OCI-LY1 (cell line): ENCODE measurements at regions not wholly inside any gene's neighbourhood (a gene's known extent, or its start where the extent isn't known, plus 50 kb on each side); places are given as distances from the start of the nearest gene placed in this dataset.

Experiments used
- H2AFZ ChIP-seq: fragments of 200-600 bp; sonication (generic), shearing (Covaris generic); 2 replicates; pipeline ENCODE4 v1.6.0; 2014; ENCODE audit warnings: antibody characterized with exemption, mild to moderate bottlenecking, low read length
- H3F3A ChIP-seq: fragments of 200-600 bp; sonication (generic), shearing (Covaris generic); 2 replicates; pipeline ENCODE4 v1.6.0; 2014; ENCODE audit warnings: mild to moderate bottlenecking, antibody characterized with exemption, low read length, moderate library complexity; ENCODE audit not compliant: insufficient read depth
- H3K27ac ChIP-seq: fragments of 200-600 bp; sonication (generic); 2 replicates; pipeline ENCODE4 v1.5.1; 2014; ENCODE audit warnings: low read length, mixed run types, mild to moderate bottlenecking, low read depth; ENCODE audit not compliant: poor library complexity, severe bottlenecking
- H3K27me3 ChIP-seq: fragments of 200-600 bp; sonication (generic); 2 replicates; pipeline ENCODE4 v1.6.0; 2014; ENCODE audit warnings: antibody characterized with exemption, mild to moderate bottlenecking, low read length, moderate library complexity; ENCODE audit not compliant: insufficient read depth
- H3K36me3 ChIP-seq: fragments of 200-600 bp; sonication (generic); 2 replicates; pipeline ENCODE4 v1.6.1; 2014; ENCODE audit warnings: mild to moderate bottlenecking, antibody characterized with exemption, low read length, moderate library complexity, mixed read lengths; ENCODE audit not compliant: insufficient read depth
- H3K4me1 ChIP-seq: fragments of 200-600 bp; sonication (generic); 2 replicates; pipeline ENCODE4 v1.5.1; 2014; ENCODE audit warnings: mild to moderate bottlenecking, low read length, moderate library complexity; ENCODE audit not compliant: insufficient read depth, severe bottlenecking
- H3K4me2 ChIP-seq: fragments of 200-600 bp; sonication (generic), shearing (Covaris generic); 2 replicates; pipeline ENCODE4 v1.6.1; 2014; ENCODE audit warnings: low read length
- H3K4me3 ChIP-seq: fragments of 200-600 bp; sonication (generic); 2 replicates; pipeline ENCODE4 v1.5.1; 2014; ENCODE audit warnings: low read length, low read depth, mild to moderate bottlenecking, mixed read lengths; ENCODE audit not compliant: poor library complexity, severe bottlenecking
- H3K79me2 ChIP-seq: fragments of 200-600 bp; shearing (Covaris generic); 2 replicates; pipeline ENCODE4 v1.6.1; 2016; ENCODE audit warnings: mixed run types, low read length, mixed read lengths; ENCODE audit not compliant: insufficient read depth
- H3K9ac ChIP-seq: fragments of 200-600 bp; sonication (generic), shearing (Covaris generic); 2 replicates; pipeline ENCODE4 v1.6.1; 2014; ENCODE audit warnings: mild to moderate bottlenecking, low read length, mixed read lengths
- H3K9me2 ChIP-seq: fragments of 200-600 bp; sonication (generic), shearing (Covaris generic); 2 replicates; pipeline ENCODE4 v1.6.1; 2014; ENCODE audit warnings: low read depth, mild to moderate bottlenecking, low read length, mixed read lengths
- H3K9me3 ChIP-seq: fragments of 200-600 bp; shearing (Covaris generic); 2 replicates; pipeline ENCODE4 v1.6.1; 2014; ENCODE audit warnings: low read length, mixed read lengths
- H4K20me1 ChIP-seq: fragments of 200-600 bp; sonication (generic), shearing (Covaris generic); 2 replicates; pipeline ENCODE4 v1.6.0; 2016; ENCODE audit warnings: mild to moderate bottlenecking, low read length; ENCODE audit not compliant: insufficient read depth
- CTCF ChIP-seq: fragments of 200-600 bp; sonication (generic), shearing (Covaris generic); IDR thresholded peaks from 2 replicates; pipeline ENCODE4 v1.5.1; 2017; ENCODE audit warnings: mild to moderate bottlenecking, antibody characterized with exemption, low read length, moderate library complexity, mixed read lengths
- EZH2 ChIP-seq: fragments of 200-600 bp; sonication (generic), shearing (Covaris generic); IDR thresholded peaks from 2 replicates; pipeline ENCODE4 v1.8.0; 2017; ENCODE audit warnings: borderline replicate concordance, mixed run types, mild to moderate bottlenecking, antibody characterized with exemption, low read length, moderate library complexity, mixed read lengths

GRCh38 chr2:194232600-194232999 is 1424.4 kb upstream of the SLC39A10 start:
- Histone ChIP-seq H4K20me1 (no peaks in the 10 kb centered on the region), H3K9me3 (no peaks in the 10 kb centered on the region), H3K27ac (no peak overlapping the region), H3K4me2 (no peak overlapping the region), H2AFZ (no peak overlapping the region), H3K79me2 (no peaks in the 10 kb centered on the region), H3K9me2 (no peaks in the 10 kb centered on the region), H3F3A (no peaks in the 10 kb centered on the region), H3K4me1 (no peaks in the 10 kb centered on the region), H3K27me3 (no peaks in the 10 kb centered on the region), H3K4me3 (no peak overlapping the region), H3K36me3 (no peaks in the 10 kb centered on the region), H3K9ac (no peak overlapping the region)
- TF ChIP-seq EZH2 (no peak), CTCF (no peak)

DNA sequence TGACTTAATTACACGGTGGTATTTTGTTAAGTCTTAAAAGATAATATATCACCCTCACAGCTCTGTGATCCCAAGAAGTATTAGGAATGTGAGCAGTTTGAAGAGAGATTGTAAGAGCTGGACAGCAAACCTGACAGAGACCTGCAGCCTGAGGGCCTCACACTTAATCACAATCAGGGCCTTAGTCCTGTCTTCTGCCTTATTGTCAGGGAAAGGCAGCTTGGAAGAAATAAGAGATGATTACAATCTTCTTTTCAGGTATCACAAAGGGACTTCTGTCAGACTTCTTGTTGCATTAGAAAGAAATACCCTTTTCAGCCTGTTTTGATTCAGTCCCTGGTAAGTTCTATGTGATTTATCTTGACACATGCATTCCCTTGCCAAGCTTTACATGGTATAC is 1433.8 kb upstream of the SLC39A10 start:
- no peaks in the 10 kb centered on the region for H3K79me2 ChIP-seq
- no peaks in the 10 kb centered on the region for H4K20me1 ChIP-seq
- H3K4me3 ChIP-seq: no peak overlapping the region
- no peaks in the 10 kb centered on the region for H3F3A ChIP-seq
- no peaks in the 10 kb centered on the region for H3K27me3 ChIP-seq
- H3K27ac ChIP-seq: no peak overlapping the region
- no peak overlapping the region for H2AFZ ChIP-seq
- H3K9ac ChIP-seq: no peak overlapping the region
- no peak for TF ChIP-seq CTCF
- TF ChIP-seq EZH2: no peak
- H3K4me2 ChIP-seq: no peak overlapping the region
- H3K36me3 ChIP-seq: no peaks in the 10 kb centered on the region
- H3K9me3 ChIP-seq: no peaks in the 10 kb centered on the region
- H3K9me2 ChIP-seq: no peaks in the 10 kb centered on the region
- no peaks in the 10 kb centered on the region for H3K4me1 ChIP-seq

GRCh38 chr2:194214192-194214591 is 1442.8 kb upstream of the SLC39A10 start:
- no peaks in the 10 kb centered on the region for H3K4me1 ChIP-seq
- H4K20me1 ChIP-seq: no peaks in the 10 kb centered on the region
- H3K9me2 ChIP-seq: no peaks in the 10 kb centered on the region
- no peaks in the 10 kb centered on the region for H3F3A ChIP-seq
- no peak overlapping the region for H2AFZ ChIP-seq
- no peaks in the 10 kb centered on the region for H3K36me3 ChIP-seq
- H3K27me3 ChIP-seq: no peaks in the 10 kb centered on the region
- H3K4me3 ChIP-seq: no peak overlapping the region
- H3K79me2 ChIP-seq: no peaks in the 10 kb centered on the region
- H3K27ac ChIP-seq: no peak overlapping the region
- H3K9me3 ChIP-seq: no peaks in the 10 kb centered on the region
- no peak overlapping the region for H3K4me2 ChIP-seq
- H3K9ac ChIP-seq: no peak overlapping the region
- no peak for TF ChIP-seq EZH2

GRCh38 chr2:194205568-194206227 is 1451.3 kb upstream of the SLC39A10 start:
- no peaks in the 10 kb centered on the region for H3K27me3 ChIP-seq
- H4K20me1 ChIP-seq: no peaks in the 10 kb centered on the region
- H3K4me1 ChIP-seq: no peaks in the 10 kb centered on the region
- no peaks in the 10 kb centered on the region for H3K9me2 ChIP-seq
- H3K4me3 ChIP-seq: no peak overlapping the region
- H3K4me2 ChIP-seq: no peak overlapping the region
- TF ChIP-seq EZH2: no peak
- H3K27ac ChIP-seq: no peak overlapping the region
- H3K9ac ChIP-seq: no peak overlapping the region
- H3K9me3 ChIP-seq: no peaks in the 10 kb centered on the region
- H3K79me2 ChIP-seq: no peaks in the 10 kb centered on the region
- no peaks in the 10 kb centered on the region for H3K36me3 ChIP-seq
- H2AFZ ChIP-seq: no peak overlapping the region
- no peaks in the 10 kb centered on the region for H3F3A ChIP-seq
